ENCODE measurements at regions not wholly inside any gene's neighbourhood (a gene's known extent, or its start where the extent isn't known, plus 50 kb on each side); places are given as distances from the start of the nearest gene placed in this dataset.

- TF ChIP-seq CTCF (IDR thresholded peaks at IDR 0.05), result no peak
- TF ChIP-seq POLR2A (IDR thresholded peaks at IDR 0.05), result no peak
- TF ChIP-seq POLR2AphosphoS5 (IDR thresholded peaks at IDR 0.05), result no peak
Observed at GRCh38 chr18:37948471-37948870, 382.9 kb upstream of the CELF4 start.
